ENCODE measurements at regions not wholly inside any gene's neighbourhood (a gene's known extent, or its start where the extent isn't known, plus 50 kb on each side); places are given as distances from the start of the nearest gene placed in this dataset.
"Not testable (repeated sequence)": the region's sequence is repeated elsewhere in the genome, so short reads cannot be mapped to it uniquely, and the experiment has no call there.

- no peak for FAIRE-seq
These were observed 220.4 kb upstream of the GADL1 start for GRCh38 chr3:31114929-31115283.

GRCh38 chr3:31115531-31115930, 221.1 kb upstream of the GADL1 start:
- H3K79me2 ChIP-seq (ENCODE audit: control insufficient read depth, insufficient read depth, low read length); dilution Hi-C loops (cut with MboI; ENCODE audit: extremely low pct_ligation_motif_present, low sequenced_read_pairs); H3K36me3 ChIP-seq (ENCODE audit: control insufficient read depth in 2 of 2, extremely low read depth in 1 of 2, insufficient read depth in 2 of 2, low read length in 2 of 2); H2AFZ ChIP-seq (ENCODE audit: control insufficient read depth, low read length); FAIRE-seq; H3K9me3 ChIP-seq (ENCODE audit: control insufficient read depth, low read depth, low read length); H3K9ac ChIP-seq (ENCODE audit: control insufficient read depth, extremely low read depth, insufficient read depth, low read length); H4K20me1 ChIP-seq (ENCODE audit: control insufficient read depth, extremely low read depth, insufficient read depth, low read length); H3K27ac ChIP-seq (ENCODE audit: control insufficient read depth, insufficient read depth, low read length); H3K27me3 ChIP-seq (ENCODE audit: control insufficient read depth, extremely low read depth, insufficient read depth, low read length); H3K4me2 ChIP-seq (ENCODE audit: control insufficient read depth, extremely low read depth, insufficient read depth, low read depth, low read length); H3K4me1 ChIP-seq (ENCODE audit: control insufficient read depth, extremely low read depth, insufficient read depth, low read length); H3K9me1 ChIP-seq (ENCODE audit: control insufficient read depth, extremely low read depth, insufficient read depth, low read length); DNase-seq (ENCODE audit: low read depth, low spot score); H3K4me3 ChIP-seq (ENCODE audit: control insufficient read depth in 2 of 3, extremely low read depth in 1 of 3, insufficient read depth in 2 of 3, low read depth in 1 of 3, low read length in 3 of 3): not testable (repeated sequence)

More at GRCh38 chr3:31114929-31115283, 220.4 kb upstream of the GADL1 start:
- Histone ChIP-seq H3K9me3 (ENCODE audit: control insufficient read depth, low read depth, low read length) (no peaks in the 10 kb centered on the region), H3K4me3 (ENCODE audit: control insufficient read depth in 2 of 3, extremely low read depth in 1 of 3, insufficient read depth in 2 of 3, low read depth in 1 of 3, low read length in 3 of 3) (no peak overlapping the region), H3K79me2 (ENCODE audit: control insufficient read depth, insufficient read depth, low read length) (no peaks in the 10 kb centered on the region), H3K9me1 (ENCODE audit: control insufficient read depth, extremely low read depth, insufficient read depth, low read length) (no peaks in the 10 kb centered on the region), H2AFZ (ENCODE audit: control insufficient read depth, low read length) (no peak overlapping the region), H3K4me1 (ENCODE audit: control insufficient read depth, extremely low read depth, insufficient read depth, low read length) (peaks cover 8% of the 10 kb centered on the region), H3K4me2 (ENCODE audit: control insufficient read depth, extremely low read depth, insufficient read depth, low read depth, low read length) (no peak overlapping the region), H3K27me3 (ENCODE audit: control insufficient read depth, extremely low read depth, insufficient read depth, low read length) (no peaks in the 10 kb centered on the region), H4K20me1 (ENCODE audit: control insufficient read depth, extremely low read depth, insufficient read depth, low read length) (no peaks in the 10 kb centered on the region), H3K9ac (ENCODE audit: control insufficient read depth, extremely low read depth, insufficient read depth, low read length) (no peak overlapping the region), H3K27ac (ENCODE audit: control insufficient read depth, insufficient read depth, low read length) (no peak overlapping the region), H3K36me3 (ENCODE audit: control insufficient read depth in 2 of 2, extremely low read depth in 1 of 2, insufficient read depth in 2 of 2, low read length in 2 of 2) (no peaks in the 10 kb centered on the region)
- TF ChIP-seq CTCF (optimal IDR thresholded peaks at IDR 0.05 in 1 of 3, IDR thresholded peaks at IDR 0.05 in 1 of 3, conservative IDR thresholded peaks at IDR 0.05 in 1 of 3; ENCODE audit: extremely low read depth in 1 of 3, insufficient read depth in 2 of 3, low read length in 3 of 3): no peak
- no peak for TF ChIP-seq EZH2 (IDR thresholded peaks at IDR 0.05; ENCODE audit: low read length)
- no peak for DNase-seq (ENCODE audit: low read depth, low spot score)
- dilution Hi-C loops (cut with MboI; ENCODE audit: extremely low pct_ligation_motif_present, low sequenced_read_pairs): no loop called here

- no peak for FAIRE-seq
- TF ChIP-seq EZH2 (IDR thresholded peaks at IDR 0.05; ENCODE audit: low read length) (no peak), CTCF (optimal IDR thresholded peaks at IDR 0.05 in 1 of 3, IDR thresholded peaks at IDR 0.05 in 1 of 3, conservative IDR thresholded peaks at IDR 0.05 in 1 of 3; ENCODE audit: extremely low read depth in 1 of 3, insufficient read depth in 2 of 3, low read length in 3 of 3) (no peak)
- Histone ChIP-seq H3K4me1 (ENCODE audit: control insufficient read depth, extremely low read depth, insufficient read depth, low read length) (peaks cover 8% of the 10 kb centered on the region), H3K27ac (ENCODE audit: control insufficient read depth, insufficient read depth, low read length) (no peak overlapping the region), H2AFZ (ENCODE audit: control insufficient read depth, low read length) (no peak overlapping the region), H4K20me1 (ENCODE audit: control insufficient read depth, extremely low read depth, insufficient read depth, low read length) (no peaks in the 10 kb centered on the region), H3K27me3 (ENCODE audit: control insufficient read depth, extremely low read depth, insufficient read depth, low read length) (no peaks in the 10 kb centered on the region), H3K79me2 (ENCODE audit: control insufficient read depth, insufficient read depth, low read length) (no peaks in the 10 kb centered on the region), H3K9me3 (ENCODE audit: control insufficient read depth, low read depth, low read length) (no peaks in the 10 kb centered on the region), H3K36me3 (ENCODE audit: control insufficient read depth in 2 of 2, extremely low read depth in 1 of 2, insufficient read depth in 2 of 2, low read length in 2 of 2) (no peaks in the 10 kb centered on the region), H3K4me2 (ENCODE audit: control insufficient read depth, extremely low read depth, insufficient read depth, low read depth, low read length) (no peak overlapping the region), H3K9me1 (ENCODE audit: control insufficient read depth, extremely low read depth, insufficient read depth, low read length) (no peaks in the 10 kb centered on the region), H3K9ac (ENCODE audit: control insufficient read depth, extremely low read depth, insufficient read depth, low read length) (no peak overlapping the region), H3K4me3 (ENCODE audit: control insufficient read depth in 2 of 3, extremely low read depth in 1 of 3, insufficient read depth in 2 of 3, low read depth in 1 of 3, low read length in 3 of 3) (no peak overlapping the region)
- dilution Hi-C loops (cut with MboI; ENCODE audit: extremely low pct_ligation_motif_present, low sequenced_read_pairs): no loop called here
- no peak for DNase-seq (ENCODE audit: low read depth, low spot score)
These were observed 222.2 kb upstream of the GADL1 start for GRCh38 chr3:31116651-31117050.

Data from keratinocyte (primary cell).